K562 (cell line): ENCODE measurements at regions not wholly inside any gene's neighbourhood (a gene's known extent, or its start where the extent isn't known, plus 50 kb on each side); places are given as distances from the start of the nearest gene placed in this dataset.

Source experiments
- CEBPB ChIP-seq: fragments of 450-650 bp; IDR thresholded peaks from 2 replicates; pipeline ENCODE4 v1.6.1; 2016; ENCODE audit warnings: missing genetic modification characterization, missing compliant biosample characterization
- CREB1 ChIP-seq, 2 experiments: sonication (generic) in 1 of 2; formaldehyde crosslinking in 1 of 2; IDR thresholded peaks; 2 replicates each; pipeline versions ENCODE4 v1.6.1 to v1.8.0; 2012 to 2022; ENCODE audit warnings: inconsistent platforms in 1 of 2, mild to moderate bottlenecking in 1 of 2, missing genetic modification reagents in 1 of 2, moderate library complexity in 1 of 2
- EZH2 ChIP-seq: IDR thresholded peaks from 2 replicates; pipeline ENCODE4 v1.6.1; 2012; ENCODE audit warnings: low read depth, mild to moderate bottlenecking, inconsistent platforms, low read length, borderline replicate concordance
- TF ChIP-seq, protein P1 (sequence below), 2 experiments: fragments of 150-350 bp in 1 of 2; IDR thresholded peaks; 2 replicates each; pipeline ENCODE4 v1.6.1; 2012 to 2016; ENCODE audit warnings: low read depth in 2 of 2, low read length in 2 of 2, mild to moderate bottlenecking in 1 of 2, moderate library complexity in 1 of 2

DNA sequence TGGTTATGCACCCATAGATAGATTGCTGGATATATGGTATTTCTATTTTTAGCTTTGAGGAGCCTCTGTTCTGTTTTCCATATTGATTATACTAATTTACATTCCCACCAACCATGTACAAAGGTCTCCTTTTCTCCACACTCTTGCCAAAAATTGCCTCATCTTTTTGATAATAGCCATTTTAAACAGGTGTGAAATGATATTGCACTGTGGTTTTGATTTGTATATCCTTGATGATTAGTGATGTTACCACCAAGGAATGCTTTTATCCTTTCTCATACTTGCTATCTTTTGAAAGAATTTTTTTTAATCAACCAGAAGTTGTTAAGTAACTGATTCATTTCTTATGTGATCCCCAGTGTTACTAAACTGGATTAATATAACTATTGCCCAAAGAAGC is 60.0 kb downstream of the BBS10 start:
- no peak for TF ChIP-seq CEBPB
- TF ChIP-seq CREB1 (IDR thresholded peaks at IDR 0.05): no peak
- TF ChIP-seq CREB1 (CRISPR knock-in tag; IDR thresholded peaks at IDR 0.05): no peak
- no peak for TF ChIP-seq EZH2
- TF ChIP-seq, protein P1, sequence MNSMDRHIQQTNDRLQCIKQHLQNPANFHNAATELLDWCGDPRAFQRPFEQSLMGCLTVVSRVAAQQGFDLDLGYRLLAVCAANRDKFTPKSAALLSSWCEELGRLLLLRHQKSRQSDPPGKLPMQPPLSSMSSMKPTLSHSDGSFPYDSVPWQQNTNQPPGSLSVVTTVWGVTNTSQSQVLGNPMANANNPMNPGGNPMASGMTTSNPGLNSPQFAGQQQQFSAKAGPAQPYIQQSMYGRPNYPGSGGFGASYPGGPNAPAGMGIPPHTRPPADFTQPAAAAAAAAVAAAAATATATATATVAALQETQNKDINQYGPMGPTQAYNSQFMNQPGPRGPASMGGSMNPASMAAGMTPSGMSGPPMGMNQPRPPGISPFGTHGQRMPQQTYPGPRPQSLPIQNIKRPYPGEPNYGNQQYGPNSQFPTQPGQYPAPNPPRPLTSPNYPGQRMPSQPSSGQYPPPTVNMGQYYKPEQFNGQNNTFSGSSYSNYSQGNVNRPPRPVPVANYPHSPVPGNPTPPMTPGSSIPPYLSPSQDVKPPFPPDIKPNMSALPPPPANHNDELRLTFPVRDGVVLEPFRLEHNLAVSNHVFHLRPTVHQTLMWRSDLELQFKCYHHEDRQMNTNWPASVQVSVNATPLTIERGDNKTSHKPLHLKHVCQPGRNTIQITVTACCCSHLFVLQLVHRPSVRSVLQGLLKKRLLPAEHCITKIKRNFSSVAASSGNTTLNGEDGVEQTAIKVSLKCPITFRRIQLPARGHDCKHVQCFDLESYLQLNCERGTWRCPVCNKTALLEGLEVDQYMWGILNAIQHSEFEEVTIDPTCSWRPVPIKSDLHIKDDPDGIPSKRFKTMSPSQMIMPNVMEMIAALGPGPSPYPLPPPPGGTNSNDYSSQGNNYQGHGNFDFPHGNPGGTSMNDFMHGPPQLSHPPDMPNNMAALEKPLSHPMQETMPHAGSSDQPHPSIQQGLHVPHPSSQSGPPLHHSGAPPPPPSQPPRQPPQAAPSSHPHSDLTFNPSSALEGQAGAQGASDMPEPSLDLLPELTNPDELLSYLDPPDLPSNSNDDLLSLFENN (IDR thresholded peaks at IDR 0.05; ENCODE audit: low read depth in 2 of 2, low read length in 2 of 2): no peak
